ENCODE measurements at regions not wholly inside any gene's neighbourhood (a gene's known extent, or its start where the extent isn't known, plus 50 kb on each side); places are given as distances from the start of the nearest gene placed in this dataset.

DNA sequence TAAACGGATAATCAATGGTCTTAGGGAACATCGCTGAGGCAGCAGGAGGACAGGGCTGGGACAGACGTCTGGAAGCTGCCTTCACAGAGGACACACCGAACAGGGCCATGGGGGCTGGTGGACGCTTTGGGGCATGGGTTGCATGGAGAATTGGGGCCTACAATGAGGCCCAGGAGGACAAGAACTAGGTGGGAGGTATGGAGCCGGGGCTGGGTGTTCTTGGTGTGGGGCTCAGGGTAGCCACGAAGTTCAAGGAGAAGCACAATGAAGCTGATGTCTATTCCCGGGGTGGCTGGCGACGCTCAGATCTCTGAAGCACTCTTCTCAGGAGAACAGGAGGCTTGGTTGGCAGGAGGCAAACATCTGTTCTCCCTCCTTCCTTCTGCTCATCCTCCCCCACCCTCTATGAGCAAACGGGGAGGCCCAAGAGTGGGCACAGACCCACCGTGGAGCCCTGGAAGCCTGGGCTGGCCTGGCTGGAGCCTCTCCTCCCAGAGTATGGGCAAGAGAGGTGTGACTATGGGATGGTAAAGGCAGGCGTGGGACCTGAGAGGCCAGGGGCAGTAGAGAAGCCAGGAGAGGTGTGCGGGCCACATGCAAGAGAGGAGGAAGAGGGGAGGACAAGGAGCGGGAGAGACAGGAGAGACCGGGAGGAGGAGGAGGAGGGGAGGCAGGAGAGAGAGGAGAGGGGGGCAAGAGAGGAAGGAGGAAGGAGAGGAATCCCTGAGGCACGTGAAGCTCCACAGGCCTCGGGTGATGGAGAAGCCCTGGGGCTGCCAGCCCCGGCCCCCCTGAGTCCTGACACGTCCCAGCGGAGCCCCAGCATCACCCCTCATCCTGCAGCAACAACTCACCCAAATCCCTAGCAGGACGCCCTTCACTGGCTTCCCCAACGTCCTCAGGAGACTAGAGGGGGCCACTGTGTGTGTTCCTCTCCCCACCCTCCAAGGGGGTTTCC is 159.1 kb downstream of the OLFM1 start:
- peaks cover 0 to 93% (median 0%) of the 10 kb centered on the region in 4 donors for H3K27me3 ChIP-seq
- no peak for DNase-seq (ENCODE audit: extremely low spot score)
- no peaks in the 10 kb centered on the region for H3K9me3 ChIP-seq
- no peak overlapping the region for H3K4me3 ChIP-seq
- H3K4me1 ChIP-seq: no peaks in the 10 kb centered on the region
- H3K27ac ChIP-seq (replicated peaks in 1 of 4): no peak overlapping the region
- TF ChIP-seq EP300 (IDR thresholded peaks at IDR 0.05) (no peak), POLR2AphosphoS5 (IDR thresholded peaks at IDR 0.05) (no peak)
- TF ChIP-seq, protein P1, sequence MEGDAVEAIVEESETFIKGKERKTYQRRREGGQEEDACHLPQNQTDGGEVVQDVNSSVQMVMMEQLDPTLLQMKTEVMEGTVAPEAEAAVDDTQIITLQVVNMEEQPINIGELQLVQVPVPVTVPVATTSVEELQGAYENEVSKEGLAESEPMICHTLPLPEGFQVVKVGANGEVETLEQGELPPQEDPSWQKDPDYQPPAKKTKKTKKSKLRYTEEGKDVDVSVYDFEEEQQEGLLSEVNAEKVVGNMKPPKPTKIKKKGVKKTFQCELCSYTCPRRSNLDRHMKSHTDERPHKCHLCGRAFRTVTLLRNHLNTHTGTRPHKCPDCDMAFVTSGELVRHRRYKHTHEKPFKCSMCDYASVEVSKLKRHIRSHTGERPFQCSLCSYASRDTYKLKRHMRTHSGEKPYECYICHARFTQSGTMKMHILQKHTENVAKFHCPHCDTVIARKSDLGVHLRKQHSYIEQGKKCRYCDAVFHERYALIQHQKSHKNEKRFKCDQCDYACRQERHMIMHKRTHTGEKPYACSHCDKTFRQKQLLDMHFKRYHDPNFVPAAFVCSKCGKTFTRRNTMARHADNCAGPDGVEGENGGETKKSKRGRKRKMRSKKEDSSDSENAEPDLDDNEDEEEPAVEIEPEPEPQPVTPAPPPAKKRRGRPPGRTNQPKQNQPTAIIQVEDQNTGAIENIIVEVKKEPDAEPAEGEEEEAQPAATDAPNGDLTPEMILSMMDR (IDR thresholded peaks at IDR 0.05): no peak
- intact Hi-C loops (cut with DNase I): no loop called here
- 60% methylated on average over 22 of the region's 23 CpGs for WGBS
- H3K36me3 ChIP-seq: no peaks in the 10 kb centered on the region

DNA sequence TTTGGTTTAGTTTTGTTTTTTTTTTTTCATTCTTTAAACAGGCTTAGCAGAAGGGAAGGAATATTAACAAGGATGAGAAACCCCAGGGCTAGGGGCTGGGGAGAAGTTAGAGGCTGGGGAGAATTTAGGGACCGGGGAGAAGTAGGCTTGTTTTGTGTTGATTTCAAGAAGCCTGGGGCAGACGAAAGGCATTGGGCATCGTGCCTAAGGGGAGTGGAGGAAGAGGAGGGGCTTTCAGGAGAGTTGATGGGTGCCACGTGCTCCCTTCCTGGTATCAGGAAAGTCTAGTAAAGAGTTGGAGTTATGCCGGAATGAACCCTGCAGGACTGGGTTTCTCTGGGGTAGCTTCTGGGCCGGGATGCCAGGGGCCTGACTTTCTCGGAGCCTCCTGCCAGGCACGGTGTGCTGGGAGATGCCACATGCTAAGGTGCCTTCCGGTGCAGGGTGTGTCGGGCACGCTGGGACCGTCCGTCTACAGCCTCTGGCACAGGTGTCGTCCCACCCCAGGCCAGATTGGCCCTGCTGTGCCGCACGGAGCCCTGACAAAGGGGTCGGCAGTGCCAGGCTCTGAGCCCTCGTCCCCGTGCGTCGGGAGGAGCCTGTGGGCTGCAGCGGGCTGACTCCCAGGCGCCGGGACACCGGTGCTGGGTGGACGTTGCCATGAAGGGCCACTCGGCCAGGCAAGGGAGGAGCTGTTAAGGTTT is 159.9 kb downstream of the OLFM1 start:
- no peaks in the 10 kb centered on the region for H3K4me1 ChIP-seq
- 47% methylated on average over 8 of the region's 27 CpGs for WGBS
- H3K4me3 ChIP-seq: no peak overlapping the region
- no peaks in the 10 kb centered on the region for H3K9me3 ChIP-seq
- H3K27ac ChIP-seq (replicated peaks in 1 of 4): no peak overlapping the region
- H3K27me3 ChIP-seq: peaks cover 0 to 93% (median 0%) of the 10 kb centered on the region in 4 donors
- intact Hi-C loops (cut with DNase I): no loop called here
- DNase-seq (ENCODE audit: extremely low spot score): no peak
- H3K36me3 ChIP-seq: no peaks in the 10 kb centered on the region
- TF ChIP-seq POLR2AphosphoS5 (IDR thresholded peaks at IDR 0.05): no peak
- TF ChIP-seq POLR2A (IDR thresholded peaks at IDR 0.05; ENCODE audit: low read depth): no peak
- TF ChIP-seq EP300 (IDR thresholded peaks at IDR 0.05): no peak
- TF ChIP-seq, protein P1 (IDR thresholded peaks at IDR 0.05): no peak

DNA sequence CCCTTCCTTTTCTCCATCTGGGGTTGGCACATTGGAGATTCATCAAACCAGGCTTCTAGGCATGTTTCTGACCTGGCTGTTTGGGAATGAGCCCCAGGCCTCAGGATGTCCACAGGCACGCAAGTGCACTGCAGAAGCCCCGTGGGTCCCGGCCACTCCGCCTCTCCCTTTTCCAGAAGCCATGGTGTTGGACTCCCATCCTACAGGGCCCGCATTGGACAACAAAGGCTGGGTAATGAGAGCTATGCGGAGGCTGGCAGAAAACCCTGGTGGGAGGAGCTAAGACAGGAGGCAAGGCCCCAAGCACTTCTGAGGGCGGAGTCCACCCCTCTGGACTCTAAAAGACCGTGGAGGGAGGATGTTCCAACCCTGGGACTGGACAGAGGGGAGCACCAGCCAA is 160.6 kb downstream of the OLFM1 start:
- TF ChIP-seq POLR2AphosphoS5 (IDR thresholded peaks at IDR 0.05) (no peak), POLR2A (IDR thresholded peaks at IDR 0.05; ENCODE audit: low read depth) (no peak), EP300 (IDR thresholded peaks at IDR 0.05) (no peak)
- TF ChIP-seq, protein P1 (IDR thresholded peaks at IDR 0.05): no peak
- WGBS: 84% methylated on average over 7 of the region's 8 CpGs
- intact Hi-C loops (cut with DNase I): no loop called here
- Histone ChIP-seq H3K27ac (replicated peaks in 1 of 4) (no peak overlapping the region), H3K4me3 (no peak overlapping the region), H3K27me3 (peaks cover 0 to 91% (median 0%) of the 10 kb centered on the region in 4 donors), H3K9me3 (no peaks in the 10 kb centered on the region), H3K36me3 (no peaks in the 10 kb centered on the region), H3K4me1 (no peaks in the 10 kb centered on the region)
- no peak for DNase-seq (ENCODE audit: extremely low spot score)

DNA sequence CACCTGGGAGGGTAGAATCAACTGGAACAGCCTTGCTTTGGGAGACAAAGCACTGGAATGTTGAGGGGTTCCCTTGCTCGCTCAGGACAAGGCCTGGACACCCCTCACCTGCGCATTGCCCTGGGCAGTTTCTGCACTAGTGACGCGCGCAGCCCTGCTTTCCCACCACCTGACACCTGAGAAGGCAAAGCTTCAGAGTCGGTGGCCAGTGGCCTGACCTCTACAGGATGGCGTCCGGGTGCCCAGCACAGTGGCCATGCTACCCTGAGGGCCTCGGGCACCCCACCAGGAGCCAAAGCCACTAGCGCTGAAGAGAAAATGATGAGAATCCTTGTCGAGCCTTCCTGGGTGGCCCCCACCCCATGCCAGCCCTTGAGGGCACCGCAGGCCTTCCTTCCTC is 161.3 kb downstream of the OLFM1 start:
- Histone ChIP-seq H3K9me3 (no peaks in the 10 kb centered on the region), H3K4me1 (no peaks in the 10 kb centered on the region), H3K27ac (replicated peaks in 1 of 4) (no peak overlapping the region), H3K36me3 (no peaks in the 10 kb centered on the region), H3K4me3 (no peak overlapping the region), H3K27me3 (peaks cover 0 to 91% (median 0%) of the 10 kb centered on the region in 4 donors)
- TF ChIP-seq EP300 (IDR thresholded peaks at IDR 0.05): no peak
- TF ChIP-seq POLR2AphosphoS5 (IDR thresholded peaks at IDR 0.05): no peak
- DNase-seq (ENCODE audit: extremely low spot score): no peak
- WGBS: 93% methylated on average over 5 of the region's 12 CpGs
- intact Hi-C loops (cut with DNase I): no loop called here

DNA sequence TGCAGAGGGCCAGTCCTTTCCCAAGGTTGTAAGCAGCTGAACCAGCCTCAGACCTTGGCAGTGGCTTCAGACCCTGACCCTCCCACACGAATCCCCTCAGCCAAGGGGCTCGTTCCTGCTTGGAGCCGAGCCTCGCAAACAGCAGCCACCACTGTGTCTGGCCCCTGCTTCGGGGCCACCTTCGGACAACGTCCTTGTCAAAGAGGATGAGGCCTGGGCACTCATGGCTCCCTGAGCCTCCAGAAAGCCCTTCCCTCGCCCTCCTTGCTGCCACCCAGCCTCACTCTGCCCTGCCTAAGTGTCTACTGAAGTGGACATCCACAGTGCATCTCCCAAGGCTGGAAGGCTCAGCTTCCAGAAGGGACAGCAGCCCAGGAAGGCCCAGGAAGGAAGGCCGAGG is 161.7 kb downstream of the OLFM1 start:
- peaks cover 0 to 91% (median 0%) of the 10 kb centered on the region in 4 donors for H3K27me3 ChIP-seq
- intact Hi-C loops (cut with DNase I): no loop called here
- H3K4me3 ChIP-seq: no peak overlapping the region
- H3K27ac ChIP-seq (replicated peaks in 1 of 4): no peak overlapping the region
- no peak for DNase-seq (ENCODE audit: extremely low spot score)
- TF ChIP-seq POLR2A (IDR thresholded peaks at IDR 0.05; ENCODE audit: low read depth): no peak
- TF ChIP-seq POLR2AphosphoS5 (IDR thresholded peaks at IDR 0.05): no peak
- TF ChIP-seq, protein P1 (IDR thresholded peaks at IDR 0.05): no peak
- no peak for TF ChIP-seq EP300 (IDR thresholded peaks at IDR 0.05)
- no peaks in the 10 kb centered on the region for H3K36me3 ChIP-seq
- H3K4me1 ChIP-seq: no peaks in the 10 kb centered on the region
- 84% methylated on average over 8 of the region's 9 CpGs for WGBS
- no peaks in the 10 kb centered on the region for H3K9me3 ChIP-seq
